HG02763 (cell line): ENCODE measurements at regions not wholly inside any gene's neighbourhood (a gene's known extent, or its start where the extent isn't known, plus 50 kb on each side); places are given as distances from the start of the nearest gene placed in this dataset.

Source experiments
- ATAC-seq: cut with Tn5 transposase; IDR thresholded peaks from one replicate; pipeline ENCODE4 v1.9.1; 2021; ENCODE audit warnings: mild to moderate bottlenecking, moderate library complexity; ENCODE audit not compliant: unreplicated experiment

DNA sequence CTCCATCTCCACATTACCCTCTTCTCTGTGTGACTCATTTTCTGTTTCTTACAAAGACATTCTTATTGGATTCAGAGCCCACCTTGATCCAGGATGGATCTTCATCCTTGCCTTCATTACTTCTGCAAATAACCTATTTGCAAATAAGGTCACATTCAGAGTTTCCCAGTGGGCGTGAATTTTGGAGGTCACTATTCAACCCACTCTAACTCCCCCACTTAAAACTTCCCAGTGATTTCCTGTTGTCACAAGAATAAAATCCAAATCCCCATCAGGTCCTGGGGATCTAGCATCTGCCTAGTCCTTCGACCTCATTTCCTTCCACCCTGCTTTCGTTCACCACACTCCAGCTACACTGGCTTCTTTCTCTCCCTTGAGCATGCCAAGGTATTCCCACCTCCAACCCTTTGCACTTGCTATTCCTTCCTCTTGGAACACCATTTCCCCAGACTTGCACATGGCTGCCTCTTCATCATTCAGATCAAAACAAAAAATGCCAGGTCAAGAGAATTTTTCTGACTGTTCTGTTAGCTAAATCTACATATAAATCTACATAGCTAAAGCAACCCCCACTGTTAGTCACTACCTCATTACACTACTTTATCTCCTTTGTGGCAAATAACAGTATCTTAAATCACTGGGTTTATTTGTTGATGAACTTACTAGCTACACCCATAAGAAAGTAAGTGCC, 187.2 kb downstream of the TOMM20 start:
- ATAC-seq, result no peak

DNA sequence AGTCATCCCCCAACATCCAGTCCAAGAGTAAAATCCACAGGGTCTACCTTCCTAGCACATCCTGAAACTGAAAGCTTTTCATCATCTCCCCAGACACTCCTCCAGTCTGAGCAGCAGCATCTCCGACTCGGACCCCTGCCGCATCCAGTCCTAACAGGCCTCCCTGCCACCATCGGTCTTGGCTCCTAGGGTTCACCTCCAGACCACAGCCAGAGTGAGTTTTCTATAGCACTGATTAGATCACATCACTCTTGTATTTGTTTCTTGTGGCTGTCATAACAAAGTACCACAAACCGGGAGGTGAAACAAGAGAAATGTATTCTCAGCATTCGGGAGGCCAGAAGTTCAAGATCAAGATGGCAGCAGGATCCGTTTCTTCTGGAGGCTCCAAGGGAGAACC, 187.8 kb downstream of the TOMM20 start:
- ATAC-seq, result no peak

DNA sequence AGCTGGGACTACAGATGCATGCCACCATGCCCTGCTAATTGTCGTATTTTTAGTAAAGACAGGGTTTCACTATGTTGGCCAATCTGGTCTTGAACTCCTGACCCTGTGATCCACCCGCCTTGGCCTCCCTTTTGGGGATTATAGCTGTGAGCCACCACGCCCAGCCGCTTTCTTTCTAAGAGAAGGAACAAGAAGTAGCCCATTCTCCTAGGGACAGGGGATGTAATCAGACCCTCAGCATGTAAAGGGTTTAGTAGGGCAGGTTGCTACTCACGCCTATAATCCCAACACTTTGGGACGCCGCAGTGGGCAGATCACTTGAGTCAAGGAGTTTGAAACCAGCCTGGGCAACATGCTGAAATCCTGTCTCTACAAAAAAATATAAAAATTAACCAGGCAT, 189.7 kb downstream of the TOMM20 start:
- no peak for ATAC-seq

DNA sequence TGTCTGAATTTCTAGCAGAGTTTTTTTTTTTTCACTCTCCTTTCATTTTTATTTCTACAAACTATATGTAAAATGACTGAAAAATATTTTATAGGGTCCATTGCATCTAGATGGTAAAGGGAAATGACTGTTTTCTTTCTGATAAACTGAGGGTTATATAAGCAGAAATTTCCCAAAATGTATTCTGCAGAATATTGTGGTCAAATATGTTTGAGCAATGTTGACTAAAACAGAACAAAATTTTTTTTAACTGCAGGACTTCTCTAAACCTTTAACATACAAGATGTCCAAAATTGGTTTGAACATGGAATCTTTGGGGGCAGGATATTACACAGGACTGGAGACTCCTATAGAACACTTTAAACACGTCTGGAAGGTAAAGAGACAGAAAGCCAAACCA, 190.5 kb downstream of the TOMM20 start:
- ATAC-seq, result no peak

DNA sequence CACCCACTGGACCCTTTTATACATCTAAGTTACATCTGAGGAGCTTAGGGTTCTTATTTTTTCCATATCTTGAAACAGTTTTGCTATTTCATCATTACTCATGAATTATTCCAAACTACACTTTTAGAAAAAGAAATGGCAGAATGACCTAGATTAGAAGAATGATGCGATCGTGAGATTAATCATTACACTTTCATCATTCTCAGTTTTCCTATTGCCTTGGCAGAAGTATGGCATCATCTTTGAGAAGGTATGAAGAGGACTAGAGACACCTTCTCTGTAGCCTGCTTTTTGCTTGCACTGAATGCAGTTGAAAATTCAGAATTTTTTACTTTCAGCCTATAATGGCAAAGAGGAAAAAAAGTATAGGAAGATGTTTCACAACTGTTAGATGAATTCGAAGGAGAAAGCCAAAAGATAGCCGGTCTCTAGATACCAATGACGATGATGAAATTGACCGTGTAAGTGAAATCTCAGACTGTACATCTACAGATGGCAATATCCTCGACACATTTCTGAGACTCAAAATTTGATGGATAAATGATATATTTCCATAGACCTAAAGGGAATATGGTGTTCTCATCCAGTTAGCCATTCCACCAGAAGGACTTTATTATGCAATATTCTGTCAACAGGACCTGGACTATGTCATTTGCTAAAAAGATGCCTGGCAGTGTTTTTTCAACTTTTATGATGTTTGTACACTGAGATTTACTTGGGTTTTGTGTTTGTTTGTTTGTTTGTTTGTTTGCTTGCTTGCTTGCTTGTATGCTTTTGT, 191.8 kb downstream of the TOMM20 start:
- ATAC-seq, result no peak

DNA sequence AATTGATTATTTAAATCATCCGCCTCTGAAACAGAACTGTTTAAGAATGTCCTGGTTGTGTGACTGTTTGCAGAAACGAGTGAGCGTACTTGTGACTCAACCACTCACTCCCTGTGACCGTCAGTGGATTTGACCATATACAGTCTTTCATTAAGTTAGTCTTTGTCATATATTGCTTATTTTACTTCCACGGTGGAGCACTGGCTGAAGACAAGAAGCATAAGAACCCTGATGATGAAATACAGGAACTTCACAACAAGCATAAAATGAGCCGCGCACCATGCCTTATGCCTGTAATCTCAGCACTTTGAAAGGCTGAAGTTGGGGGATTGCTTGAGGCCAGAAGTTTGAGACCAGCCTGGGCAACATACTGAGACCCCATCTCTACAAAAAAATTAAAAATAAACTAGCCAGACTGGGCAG, 194.0 kb downstream of the TOMM20 start:
- no peak for ATAC-seq

DNA sequence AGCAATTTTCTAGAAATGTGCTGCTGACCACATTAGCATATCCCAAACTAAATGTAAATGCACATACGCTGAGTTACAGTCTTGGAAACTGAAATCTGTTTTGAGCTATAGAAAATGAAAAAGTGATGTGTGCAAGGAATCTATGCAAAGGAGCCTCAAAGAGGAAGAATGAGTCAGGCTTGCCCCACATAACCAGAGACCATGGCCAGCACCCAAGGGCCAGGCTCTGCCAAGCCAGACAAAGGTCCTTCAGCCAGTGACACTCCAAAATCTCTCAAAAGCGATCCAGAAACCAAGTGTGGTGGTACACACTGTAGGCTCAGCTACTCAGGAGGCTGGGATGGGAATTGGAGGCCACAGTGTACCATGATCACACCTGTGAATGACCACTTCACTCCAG, 195.2 kb downstream of the TOMM20 start:
- peak; percentile 88 for ATAC-seq

DNA sequence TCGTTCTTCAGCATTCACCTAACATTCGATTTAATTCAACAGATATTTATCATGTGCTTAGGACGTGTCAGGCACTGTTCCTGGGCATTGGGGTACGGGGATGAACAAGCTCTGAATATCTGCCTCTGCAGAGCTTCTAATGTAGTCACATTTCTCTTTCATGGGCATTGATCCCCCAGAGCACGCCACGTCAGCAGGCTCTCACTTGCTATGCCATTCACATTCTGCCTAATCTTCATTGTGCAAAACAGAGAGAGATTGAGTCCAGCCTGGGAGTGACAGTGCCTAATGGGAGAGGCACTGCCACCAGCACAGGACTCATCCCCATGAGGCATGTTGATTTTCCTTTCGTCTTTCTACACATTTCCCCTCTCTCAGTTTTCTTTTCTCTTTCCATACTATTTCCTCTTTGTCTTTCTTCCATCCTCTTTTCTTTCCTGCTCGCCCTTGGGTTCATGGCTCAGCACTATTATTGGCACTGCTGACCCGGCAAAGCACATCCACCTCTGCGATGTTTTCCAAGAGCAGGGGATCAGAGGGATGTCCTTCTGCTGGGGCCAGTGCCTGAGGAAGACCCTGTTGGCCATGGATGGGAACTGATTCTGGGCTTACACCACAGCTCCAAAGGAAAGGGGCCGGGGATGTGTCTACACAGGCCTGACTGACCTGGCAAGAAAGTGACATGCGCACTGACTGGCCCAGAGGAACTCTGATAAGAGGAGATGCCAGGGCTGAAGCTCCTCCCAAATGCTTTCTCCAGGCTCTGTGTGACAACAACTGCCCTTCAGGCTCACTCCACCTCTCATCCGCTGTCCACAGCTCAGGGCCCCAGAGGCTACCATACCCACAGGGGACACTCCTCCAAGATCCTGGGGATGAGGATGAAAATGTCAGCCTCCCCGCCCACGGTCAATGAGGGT, 195.9 kb downstream of the TOMM20 start:
- peak; percentile 28 for ATAC-seq

DNA sequence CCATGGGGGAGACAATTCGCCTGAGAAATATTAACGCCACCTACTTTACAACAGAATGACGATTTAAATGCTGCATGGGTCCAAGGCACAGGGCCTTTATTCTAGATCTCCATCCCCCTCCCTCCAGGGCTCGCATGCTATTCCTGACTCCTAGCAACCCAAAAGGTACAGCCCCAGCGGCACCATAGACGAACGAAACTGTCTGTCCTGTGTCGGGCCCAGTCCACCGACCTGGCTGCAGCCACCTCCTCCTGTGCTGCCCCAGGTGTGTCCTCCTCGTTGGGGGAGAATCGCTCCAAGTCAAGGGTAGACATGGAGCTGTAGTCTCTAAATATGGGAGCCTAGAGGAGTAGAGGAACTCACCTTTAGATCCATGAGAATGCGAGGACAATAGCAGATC, 196.5 kb downstream of the TOMM20 start:
- no peak for ATAC-seq

DNA sequence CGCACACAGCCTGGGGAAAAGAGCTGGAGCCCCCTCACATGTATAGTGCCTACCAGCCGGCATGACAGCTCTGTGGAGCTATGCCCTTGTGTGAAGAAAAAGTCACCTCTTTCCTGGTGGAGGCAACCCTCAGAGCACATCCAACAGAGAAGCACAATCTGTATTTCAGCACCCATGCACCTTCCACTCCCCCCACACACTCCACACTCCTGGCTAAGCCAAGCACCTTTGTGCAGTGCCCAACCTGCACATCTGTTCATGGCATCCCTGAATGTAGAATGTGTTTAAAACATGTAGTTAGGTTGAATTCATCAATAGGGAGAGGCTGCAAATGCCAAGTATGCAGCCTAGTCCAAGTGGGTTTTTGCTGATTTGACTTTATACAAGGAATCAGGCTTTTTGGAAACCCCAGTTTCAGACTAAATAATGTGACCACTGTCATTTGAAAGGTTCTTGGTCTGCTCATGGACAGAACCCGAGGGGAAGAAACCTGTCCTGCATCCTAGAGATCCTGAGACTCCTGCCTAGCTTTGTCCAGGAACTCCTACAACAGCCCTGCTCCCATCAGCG, 197.1 kb downstream of the TOMM20 start:
- no peak for ATAC-seq

DNA sequence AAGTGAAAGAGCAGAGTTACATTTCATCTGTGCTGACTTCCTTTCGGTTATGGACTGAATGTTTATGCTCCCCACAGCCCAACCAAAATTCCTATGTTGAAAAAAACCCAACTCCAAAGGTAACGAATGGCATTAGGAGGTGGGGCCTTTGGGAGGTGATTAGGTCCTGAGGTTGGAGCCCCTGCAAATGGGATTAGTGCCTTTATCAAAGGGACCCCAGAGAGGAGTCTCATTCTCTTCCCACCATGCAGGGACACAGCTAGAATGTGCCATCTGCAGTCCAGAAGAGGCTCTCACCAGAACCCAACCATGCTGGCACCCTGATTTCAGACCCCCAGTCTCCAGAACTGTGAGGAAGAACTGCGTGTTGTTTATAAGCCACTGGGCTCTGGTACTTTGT, 199.3 kb downstream of the TOMM20 start:
- ATAC-seq, result no peak

DNA sequence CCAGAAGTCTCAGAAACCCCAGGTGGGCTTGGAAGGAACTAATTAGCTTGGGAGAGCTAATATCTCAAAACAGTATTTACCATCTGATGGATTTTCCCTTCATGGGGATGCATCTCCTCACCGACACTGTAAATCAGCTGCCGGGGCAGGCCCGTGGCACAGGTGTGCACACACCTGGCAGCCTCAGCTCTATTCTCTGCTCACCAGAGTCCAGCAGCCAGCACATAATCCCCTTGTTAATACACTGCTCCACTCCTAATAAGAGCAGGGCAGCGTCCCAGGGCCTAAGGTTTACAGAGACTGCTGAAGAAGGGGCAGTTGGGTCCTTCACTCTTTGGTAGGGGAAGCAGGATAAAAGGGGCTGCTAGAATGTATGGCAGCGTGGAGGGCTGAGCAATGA, 200.0 kb downstream of the TOMM20 start:
- ATAC-seq, result no peak

DNA sequence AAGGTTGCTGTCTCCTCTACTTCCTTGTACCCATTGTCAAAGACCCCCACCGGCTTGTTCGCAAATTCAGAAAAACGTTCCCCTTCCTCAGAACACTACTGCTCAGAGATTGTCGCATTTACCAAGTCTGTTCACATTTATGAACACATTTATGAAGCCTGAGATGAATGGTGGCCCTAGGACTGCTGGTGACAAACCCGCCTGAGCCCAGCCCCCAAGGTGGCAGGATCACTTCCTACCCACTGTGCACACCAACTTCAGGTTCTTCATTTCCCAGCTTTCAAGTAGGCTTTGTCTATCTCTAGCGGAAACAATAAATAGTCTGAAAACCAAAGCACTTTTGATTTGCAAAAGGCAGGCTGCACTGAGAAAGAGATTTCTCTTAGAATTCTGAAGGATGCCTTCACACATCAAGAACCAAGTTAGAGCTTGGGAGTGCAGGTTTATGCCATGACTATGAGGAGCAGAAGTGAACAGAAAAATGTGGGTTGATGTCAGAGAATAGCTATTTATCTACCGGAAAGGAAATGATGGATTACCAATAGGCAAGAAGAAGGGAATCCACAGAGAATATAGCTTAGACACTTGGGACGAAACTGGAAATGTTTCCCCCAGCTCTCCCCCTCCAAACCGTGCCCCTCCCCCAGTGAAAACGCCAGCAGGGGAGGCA, 200.5 kb downstream of the TOMM20 start:
- no peak for ATAC-seq

DNA sequence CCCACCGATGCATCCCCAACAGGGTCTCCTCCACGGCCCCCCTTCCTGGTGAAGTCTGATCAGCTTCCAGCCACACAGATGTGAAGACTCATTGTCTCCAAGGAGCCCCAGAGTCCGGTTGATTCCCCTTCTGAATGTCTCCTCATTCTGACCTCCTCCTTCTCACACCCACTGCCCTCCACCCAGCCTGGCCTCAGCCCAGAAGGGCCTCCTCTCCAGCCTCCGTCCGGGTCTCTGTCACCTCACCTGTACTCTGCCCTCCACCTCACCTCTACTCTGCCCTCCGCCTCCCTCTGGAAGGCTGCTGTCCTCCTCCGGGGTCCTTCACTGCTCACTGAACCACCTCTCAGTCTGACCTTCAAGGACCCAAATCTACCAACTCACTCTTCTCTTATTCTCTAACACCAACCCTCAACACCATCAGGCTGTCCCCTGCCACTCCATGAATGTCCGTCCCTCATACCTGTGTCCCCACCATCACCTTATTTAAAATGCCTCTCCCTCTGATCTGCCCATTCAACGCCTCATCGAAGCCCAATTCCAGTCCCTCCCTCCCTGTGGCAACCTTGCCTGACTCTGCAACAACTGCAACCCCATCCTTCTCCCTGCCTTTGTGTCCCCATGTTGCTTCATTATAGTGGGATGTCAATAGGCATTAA, 201.2 kb downstream of the TOMM20 start:
- no peak for ATAC-seq

DNA sequence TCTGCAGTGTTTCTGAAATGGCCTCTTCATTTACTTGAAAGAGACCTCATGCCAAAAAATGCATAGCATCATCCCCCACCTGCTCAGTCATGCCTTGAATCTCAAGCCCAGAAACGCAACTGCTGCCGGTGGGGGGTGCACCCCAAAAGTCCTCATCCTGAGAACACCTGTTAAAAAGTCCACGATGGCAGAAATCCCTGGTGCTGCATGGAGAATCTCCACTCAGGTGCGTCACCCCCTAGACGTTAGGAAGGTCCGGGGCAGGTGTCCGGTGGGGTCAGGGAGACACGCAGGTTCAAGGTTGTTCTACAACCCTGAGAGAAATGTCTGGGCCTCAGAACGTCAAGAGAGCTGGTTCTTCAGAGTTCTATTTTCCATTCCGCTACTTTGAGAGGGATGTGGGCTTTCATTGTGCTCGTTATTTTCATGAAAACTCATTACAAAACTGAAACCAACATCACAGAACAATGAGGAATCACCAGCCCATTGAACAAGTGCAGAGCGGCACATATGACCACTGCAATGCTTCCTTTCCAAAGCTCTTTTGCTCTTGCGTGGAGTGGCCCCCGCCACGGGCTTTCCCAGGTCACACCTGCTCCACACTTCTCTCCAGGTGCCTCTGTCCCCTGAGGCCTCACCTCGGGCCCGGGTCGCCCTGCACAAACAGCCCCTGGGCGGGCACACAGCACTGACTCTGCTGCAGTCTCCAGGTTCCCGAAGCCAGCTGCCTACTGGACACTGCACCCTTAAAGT, 201.9 kb downstream of the TOMM20 start:
- ATAC-seq, result peak; percentile 72

DNA sequence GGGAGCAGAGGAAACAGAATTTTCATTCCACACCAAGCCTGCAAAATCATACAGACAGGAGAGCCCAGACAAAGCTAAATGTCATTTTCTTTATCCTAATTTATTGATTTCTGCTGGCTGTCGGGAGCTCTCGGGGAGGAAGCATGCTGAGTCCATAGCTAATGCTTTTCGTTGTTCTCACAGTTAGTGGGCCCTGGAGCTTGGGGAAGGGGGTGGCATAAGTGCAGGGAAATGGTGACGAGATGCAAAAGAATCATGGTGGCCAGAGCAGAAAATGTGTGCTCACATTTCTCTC, 202.4 kb downstream of the TOMM20 start:
- no peak for ATAC-seq

DNA sequence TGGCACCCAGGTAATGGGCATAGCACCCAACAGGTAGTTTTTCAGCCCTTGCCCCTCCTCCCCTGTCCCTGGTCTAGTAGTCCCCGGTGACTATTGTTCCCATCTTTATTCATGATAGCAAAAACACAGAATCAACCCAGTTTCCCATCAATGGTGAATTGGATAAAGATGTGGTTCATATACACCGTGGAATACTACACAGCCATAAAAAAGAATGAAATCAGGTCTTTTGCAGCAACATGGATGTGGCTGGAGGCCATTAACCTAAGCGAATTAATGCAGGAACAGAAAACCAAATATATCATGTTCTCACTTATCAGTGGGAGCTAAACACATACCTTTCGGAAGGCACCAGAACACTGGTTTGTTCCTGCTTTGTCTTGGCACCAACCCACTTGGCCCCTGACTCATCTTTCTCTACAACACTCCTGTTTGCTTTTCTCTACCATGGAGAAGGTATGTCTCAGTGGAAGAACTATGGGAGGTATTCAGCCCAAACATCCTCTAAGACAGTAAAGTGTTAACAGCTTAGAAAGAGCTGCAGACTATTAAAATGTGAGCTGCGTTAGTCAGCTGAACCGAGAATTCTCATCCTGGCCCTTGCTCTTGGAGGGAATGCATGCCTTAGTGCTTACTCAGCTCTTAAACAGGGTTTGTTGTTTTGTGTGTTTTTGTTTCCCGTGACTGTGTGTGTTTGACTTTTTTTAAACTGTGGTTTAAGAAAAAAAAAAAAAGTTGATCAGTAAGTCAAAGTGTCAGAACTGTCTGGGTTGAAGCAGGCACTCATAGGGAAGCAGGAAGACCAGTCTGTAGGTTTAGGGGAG, 203.0 kb downstream of the TOMM20 start:
- ATAC-seq, result no peak

DNA sequence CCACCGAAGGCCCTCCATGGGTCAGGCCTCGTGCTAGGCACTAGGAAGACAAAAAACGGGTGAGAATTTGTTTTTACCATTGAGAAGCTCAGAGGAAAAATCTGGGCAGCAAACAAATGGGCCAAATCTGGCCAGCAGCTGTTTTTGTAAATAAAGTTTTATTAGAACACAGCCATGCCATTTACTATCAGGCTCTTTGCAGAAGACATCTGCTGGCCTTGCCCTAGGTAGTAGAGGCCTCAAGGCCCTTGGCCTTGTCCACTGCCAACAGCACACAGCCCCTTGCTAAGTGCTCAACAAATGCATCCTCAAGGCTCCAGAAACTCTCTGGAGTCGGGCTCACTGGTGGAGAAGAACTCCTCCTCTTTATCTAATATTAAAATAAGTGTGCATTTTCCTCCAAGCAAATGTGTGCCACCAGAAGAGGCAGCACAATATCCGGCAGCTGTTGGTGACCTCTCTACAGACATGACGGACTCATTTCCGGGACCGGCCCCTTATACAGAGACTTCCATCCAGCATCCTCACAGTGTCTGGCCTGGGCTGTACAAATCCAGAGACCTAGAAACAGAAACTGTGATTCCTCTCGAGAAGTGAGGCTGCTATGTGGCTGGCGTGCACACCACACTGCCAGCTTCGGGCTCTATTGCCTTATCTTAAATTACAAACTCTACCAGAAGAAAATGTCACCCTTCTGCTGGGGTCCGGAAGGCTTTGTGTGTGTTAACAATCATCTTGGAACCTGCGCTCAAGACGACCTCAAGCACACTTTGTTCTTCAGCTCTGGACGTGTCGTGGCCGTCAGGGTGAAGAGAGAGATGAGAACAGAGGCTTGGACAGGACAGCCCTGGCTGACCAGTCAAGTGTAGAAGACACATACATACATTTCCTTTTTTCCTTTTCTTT, 203.9 kb downstream of the TOMM20 start:
- ATAC-seq, result no peak
